Common myeloid progenitor, CD34-positive (primary cell): ENCODE measurements at regions not wholly inside any gene's neighbourhood (a gene's known extent, or its start where the extent isn't known, plus 50 kb on each side); places are given as distances from the start of the nearest gene placed in this dataset.

Experiments
- CTCF ChIA-PET: fragments of 350-600 bp; sonication (Branson Sonifier 250); formaldehyde crosslinking; loops from one replicate; lab custom pipeline; 2021; ENCODE audit warnings: antibody characterized with exemption; lab: Charles Lee
- POLR2A ChIA-PET: fragments of 350-600 bp; sonication (Branson Sonifier 250); formaldehyde crosslinking; loops from one replicate; lab custom pipeline; 2021; ENCODE audit warnings: antibody characterized with exemption; lab: Charles Lee
- DNase-seq, 3 donors: peaks; one replicate each; pipeline versions ENCODE4 v3.0.0 to v3.0.0-alpha.2; 2013
- H3K27ac ChIP-seq, 2 experiments: 1 replicate in 1 of 2; 2 replicates in 1 of 2; pipeline ENCODE4 v1.7.0; 2013; ENCODE audit warnings: inconsistent platforms in 2 of 2, low read length in 2 of 2, mild to moderate bottlenecking in 2 of 2, low read depth in 1 of 2, moderate library complexity in 1 of 2; ENCODE audit not compliant: severe bottlenecking in 2 of 2, insufficient read depth in 1 of 2, poor library complexity in 1 of 2
- H3K27me3 ChIP-seq, 5 experiments: replicated peaks in 2 of 5; 1 replicate in 3 of 5; 2 replicates in 2 of 5; pipeline versions ENCODE4 v1.6.1 to v1.7.0; 2013; ENCODE audit warnings: low read length in 4 of 5, mild to moderate bottlenecking in 2 of 5, moderate library complexity in 2 of 5, inconsistent platforms in 1 of 5; ENCODE audit not compliant: insufficient read depth in 5 of 5, control insufficient read depth in 4 of 5
- H3K36me3 ChIP-seq, 4 experiments: 1 replicate in 2 of 4; 2 replicates in 2 of 4; pipeline versions ENCODE4 v1.6.1 to v1.7.0; 2013; ENCODE audit warnings: low read length in 3 of 4, control low read depth in 1 of 4, mild to moderate bottlenecking in 1 of 4; ENCODE audit not compliant: control insufficient read depth in 4 of 4, insufficient read depth in 4 of 4
- H3K4me1 ChIP-seq, 4 experiments: 1 replicate in 3 of 4; 2 replicates in 1 of 4; pipeline versions ENCODE4 v1.6.1 to v1.7.1; 2013; ENCODE audit warnings: low read length in 3 of 4, mild to moderate bottlenecking in 3 of 4, control low read depth in 1 of 4, inconsistent platforms in 1 of 4, moderate library complexity in 1 of 4; ENCODE audit not compliant: control insufficient read depth in 4 of 4, insufficient read depth in 4 of 4; ENCODE audit errors: control extremely low read depth in 1 of 4
- H3K4me3 ChIP-seq, 7 experiments: 1 replicate in 4 of 7; 2 replicates in 3 of 7; pipeline versions ENCODE4 v1.5.1 to v1.7.0; 2013; ENCODE audit warnings: mild to moderate bottlenecking in 7 of 7, low read length in 6 of 7, moderate library complexity in 6 of 7, inconsistent platforms in 2 of 7, low read depth in 2 of 7, control low read depth in 1 of 7; ENCODE audit not compliant: insufficient read depth in 4 of 7, control insufficient read depth in 1 of 7; ENCODE audit errors: extremely low read depth in 1 of 7
- H3K9me3 ChIP-seq, 5 experiments: 1 replicate in 4 of 5; 2 replicates in 1 of 5; pipeline versions ENCODE4 v1.6.1 to v1.7.1; 2013; ENCODE audit warnings: low read length in 4 of 5, mild to moderate bottlenecking in 2 of 5, inconsistent platforms in 1 of 5, low read depth in 1 of 5, moderate library complexity in 1 of 5; ENCODE audit not compliant: control insufficient read depth in 4 of 5, insufficient read depth in 2 of 5; ENCODE audit errors: control extremely low read depth in 1 of 5
- WGBS: methylation state at CpG from one replicate; pipeline ENCODE4 v1.1.5; 2013; ENCODE audit not compliant: insufficient coverage; 5-methylcytosine and 5-hydroxymethylcytosine counted together

DNA sequence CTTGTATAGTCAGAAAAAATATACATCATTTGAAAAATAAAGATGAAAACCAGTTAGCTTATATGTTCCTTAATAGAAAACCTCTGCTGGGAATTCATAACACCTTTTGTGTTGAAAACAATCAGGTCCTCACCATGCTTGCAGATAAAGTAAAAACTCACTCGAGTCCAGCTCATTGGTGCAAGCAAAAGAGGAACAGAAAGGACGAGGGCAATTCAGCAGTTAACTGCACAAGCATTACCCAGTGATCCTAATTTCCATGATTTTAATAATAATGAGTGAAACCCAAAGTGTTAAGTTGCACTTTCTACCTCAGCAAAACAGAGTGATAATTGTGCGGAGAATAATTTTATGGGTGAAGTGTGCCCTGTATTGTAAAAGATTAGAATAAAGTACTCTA lies 839.9 kb downstream of the BCL11A start:
- ChIA-PET POLR2A (interaction anchor here (0.6 kb wide), 1 partner anchor 800 kb away, joined by 3 read pairs; no protein-coding TSS in a partner anchor), CTCF (no interaction called here)
- WGBS = 92% methylated on average over 2 of the region's 3 CpGs
- Histone ChIP-seq H3K27ac (no peak overlapping the region), H3K4me3 (no peak overlapping the region), H3K27me3 (no peaks in the 10 kb centered on the region), H3K9me3 (no peaks in the 10 kb centered on the region), H3K36me3 (no peaks in the 10 kb centered on the region), H3K4me1 (no peaks in the 10 kb centered on the region)
- no peak for DNase-seq

GRCh38 chr2:59711121-59711520 lies 842.3 kb downstream of the BCL11A start:
- Histone ChIP-seq H3K4me3 (no peak overlapping the region), H3K27ac (no peak overlapping the region), H3K9me3 (no peaks in the 10 kb centered on the region), H3K4me1 (no peaks in the 10 kb centered on the region), H3K27me3 (no peaks in the 10 kb centered on the region), H3K36me3 (no peaks in the 10 kb centered on the region)
- ChIA-PET POLR2A (no interaction called here), CTCF (no interaction called here)
- no peak for DNase-seq

GRCh38 chr2:59706729-59707128 lies 846.7 kb downstream of the BCL11A start:
- POLR2A ChIA-PET = no interaction called here

DNA sequence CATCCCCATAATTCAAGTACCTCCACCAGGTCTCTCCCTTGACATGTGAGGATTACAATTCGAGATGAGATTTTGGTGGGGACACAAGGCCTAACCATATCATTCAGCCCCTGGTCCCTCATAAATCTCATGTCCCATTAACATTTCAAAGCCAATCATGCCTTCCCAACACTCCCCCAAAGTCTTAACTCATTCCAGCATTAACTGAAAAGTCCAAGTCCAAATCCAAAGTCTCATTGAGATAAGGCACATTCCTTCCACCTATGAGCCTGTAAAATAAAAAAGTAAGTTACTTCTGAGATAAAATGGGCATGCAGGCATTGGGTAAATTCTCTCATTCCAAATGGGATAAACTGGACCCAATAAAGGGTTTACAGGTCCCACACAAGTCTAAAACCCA lies 849.7 kb downstream of the BCL11A start:
- no peaks in the 10 kb centered on the region for H3K36me3 ChIP-seq
- H3K27ac ChIP-seq = no peak overlapping the region
- 89% methylated on average over 1 of the region's 1 CpG for WGBS
- peaks cover 0 to 18% (median 2%) of the 10 kb centered on the region in 5 experiments for H3K9me3 ChIP-seq
- H3K4me3 ChIP-seq = no peak overlapping the region
- CTCF ChIA-PET = no interaction called here
- no peaks in the 10 kb centered on the region for H3K4me1 ChIP-seq
- POLR2A ChIA-PET = no interaction called here
- DNase-seq = no peak
- H3K27me3 ChIP-seq = no peaks in the 10 kb centered on the region

More at GRCh38 chr2:59706729-59707128, 846.7 kb downstream of the BCL11A start:
- Histone ChIP-seq H3K36me3 (no peaks in the 10 kb centered on the region), H3K4me3 (no peak overlapping the region), H3K27ac (no peak overlapping the region), H3K4me1 (no peaks in the 10 kb centered on the region), H3K27me3 (no peaks in the 10 kb centered on the region), H3K9me3 (peaks cover 0 to 18% (median 2%) of the 10 kb centered on the region in 5 experiments)
- WGBS = 100% methylated on average over 2 of the region's 4 CpGs
- CTCF ChIA-PET = no interaction called here
- no peak for DNase-seq

- Histone ChIP-seq H3K36me3 (no peaks in the 10 kb centered on the region), H3K4me1 (no peaks in the 10 kb centered on the region), H3K27ac (no peak overlapping the region), H3K4me3 (no peak overlapping the region), H3K27me3 (no peaks in the 10 kb centered on the region), H3K9me3 (peaks cover 0 to 18% (median 2%) of the 10 kb centered on the region in 5 experiments)
- 100% methylated on average over 1 of the region's 1 CpG for WGBS
- DNase-seq = no peak
- ChIA-PET CTCF (no interaction called here), POLR2A (no interaction called here)
Observed at GRCh38 chr2:59702026-59702425, 851.4 kb downstream of the BCL11A start.

DNA sequence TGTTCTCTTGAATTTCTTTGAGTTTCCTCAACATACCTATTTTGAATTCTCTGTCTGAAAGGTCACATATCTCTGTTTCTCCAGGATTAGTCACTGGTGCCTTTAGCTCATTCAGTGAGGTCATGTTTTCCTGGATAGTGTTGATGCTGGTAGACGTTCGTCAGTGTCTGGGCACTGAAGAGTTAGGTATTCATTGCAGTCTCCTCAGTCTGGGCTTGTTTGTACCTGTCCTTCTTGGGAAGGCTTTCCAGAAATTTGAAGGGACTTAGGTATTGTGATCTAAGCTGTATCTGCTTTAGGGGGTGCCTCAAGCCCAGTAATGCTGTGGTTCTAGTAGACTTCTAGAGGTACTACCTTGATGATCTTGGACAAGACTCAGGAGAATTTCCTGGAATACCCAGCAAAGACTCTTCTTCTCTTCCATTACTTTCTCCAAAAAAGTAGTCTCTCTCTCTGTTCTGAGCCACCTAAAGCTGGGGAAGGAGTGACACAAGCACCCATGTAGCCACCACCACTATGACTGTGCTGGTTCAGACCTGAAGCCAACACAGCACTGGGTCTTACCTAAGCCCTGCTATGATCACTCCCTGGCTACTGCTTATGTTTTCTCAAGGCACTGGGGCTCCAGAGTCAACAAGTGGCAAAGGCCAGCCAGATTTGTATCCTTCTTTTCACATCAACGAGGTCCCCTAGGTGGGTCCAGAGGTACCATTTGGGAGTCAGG lies 852.0 kb downstream of the BCL11A start:
- Histone ChIP-seq H3K27ac (no peak overlapping the region), H3K9me3 (peaks cover 0 to 18% (median 2%) of the 10 kb centered on the region in 5 experiments), H3K4me3 (no peak overlapping the region), H3K36me3 (no peaks in the 10 kb centered on the region), H3K4me1 (no peaks in the 10 kb centered on the region), H3K27me3 (no peaks in the 10 kb centered on the region)
- DNase-seq = no peak
- CTCF ChIA-PET = no interaction called here
- 100% methylated on average over 2 of the region's 3 CpGs for WGBS
- POLR2A ChIA-PET = no interaction called here

DNA sequence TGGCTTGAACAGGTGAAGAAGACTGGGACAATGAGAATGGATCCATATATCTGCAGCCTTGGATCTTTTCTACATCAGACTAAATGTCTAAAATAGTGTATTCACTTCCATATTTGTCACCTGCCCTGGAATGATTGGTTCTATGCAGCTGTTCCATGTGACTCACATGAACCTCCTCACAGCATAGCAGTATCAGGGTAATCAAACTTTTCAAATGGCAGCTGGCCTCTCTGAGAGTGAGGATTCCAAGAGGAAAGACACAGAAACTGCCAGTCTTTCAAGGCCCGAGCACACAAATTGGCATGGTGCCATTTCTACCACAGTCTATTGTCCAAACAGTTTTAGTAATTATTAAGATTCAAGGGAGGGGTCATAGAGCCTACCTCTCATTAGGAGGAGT lies 859.3 kb downstream of the BCL11A start:
- CTCF ChIA-PET = no interaction called here

More for the DNA sequence above, 859.3 kb downstream of the BCL11A start:
- no CpG with 5 or more reads among the region's 1 CpG for WGBS
- Histone ChIP-seq H3K36me3 (no peaks in the 10 kb centered on the region), H3K27ac (no peak overlapping the region), H3K4me1 (peaks cover 0 to 7% (median 0%) of the 10 kb centered on the region in 4 experiments), H3K27me3 (no peaks in the 10 kb centered on the region), H3K4me3 (no peak overlapping the region), H3K9me3 (peaks cover 0 to 11% (median 4%) of the 10 kb centered on the region in 5 experiments)
- POLR2A ChIA-PET = no interaction called here
- peak in 1 of 3 donors; percentile 2 for DNase-seq
